ENCODE measurements at regions not wholly inside any gene's neighbourhood (a gene's known extent, or its start where the extent isn't known, plus 50 kb on each side); places are given as distances from the start of the nearest gene placed in this dataset.

DNA sequence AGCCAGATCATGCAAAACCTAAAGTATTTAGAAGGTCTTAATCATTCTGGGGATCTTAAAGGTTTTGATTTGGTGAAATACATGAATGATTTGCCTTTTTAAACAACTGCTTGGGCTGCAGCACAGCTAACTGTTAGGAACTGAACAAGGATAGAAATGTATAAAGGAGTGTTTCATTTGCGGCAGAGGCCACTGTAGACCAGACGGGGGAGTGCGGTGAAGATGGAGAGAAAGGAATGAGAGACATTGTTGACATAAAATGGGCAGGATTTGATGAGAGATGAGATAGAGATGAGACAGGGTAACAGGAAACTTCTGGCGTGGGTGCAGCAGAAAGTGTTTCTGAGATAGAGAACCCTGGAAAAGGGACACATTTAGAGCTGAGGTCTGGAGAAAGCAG is 308.1 kb downstream of the TMX3 start:
- Histone ChIP-seq H3K4me1 (ENCODE audit: control insufficient read depth, insufficient read depth, low read length) (no peaks in the 10 kb centered on the region), H3K4me3 (ENCODE audit: low read depth in 2 of 2, low read length in 2 of 2) (no peak overlapping the region), H3K27ac (ENCODE audit: low read length) (no peak overlapping the region), H3K36me3 (ENCODE audit: control insufficient read depth, insufficient read depth, low read length) (no peaks in the 10 kb centered on the region), H3K27me3 (ENCODE audit: control insufficient read depth, insufficient read depth, low read length) (no peaks in the 10 kb centered on the region), H3K9me3 (ENCODE audit: control insufficient read depth, insufficient read depth, low read depth, low read length) (no peaks in the 10 kb centered on the region)
- intact Hi-C loops (cut with micrococcal nuclease; ENCODE audit: unreplicated experiment) (no loop called here), in situ Hi-C loops (cut with HindIII; ENCODE audit: low pct_unique_long_range_greater_than_20kb, low sequenced_read_pairs) (no loop called here)
- no peak for TF ChIP-seq TCF7L2 (IDR thresholded peaks at IDR 0.05; ENCODE audit: low read depth, low read length)
- no peak for TF ChIP-seq SIN3A (IDR thresholded peaks at IDR 0.05; ENCODE audit: borderline replicate concordance, insufficient read depth, low read depth, low read length)
- TF ChIP-seq, protein P1, sequence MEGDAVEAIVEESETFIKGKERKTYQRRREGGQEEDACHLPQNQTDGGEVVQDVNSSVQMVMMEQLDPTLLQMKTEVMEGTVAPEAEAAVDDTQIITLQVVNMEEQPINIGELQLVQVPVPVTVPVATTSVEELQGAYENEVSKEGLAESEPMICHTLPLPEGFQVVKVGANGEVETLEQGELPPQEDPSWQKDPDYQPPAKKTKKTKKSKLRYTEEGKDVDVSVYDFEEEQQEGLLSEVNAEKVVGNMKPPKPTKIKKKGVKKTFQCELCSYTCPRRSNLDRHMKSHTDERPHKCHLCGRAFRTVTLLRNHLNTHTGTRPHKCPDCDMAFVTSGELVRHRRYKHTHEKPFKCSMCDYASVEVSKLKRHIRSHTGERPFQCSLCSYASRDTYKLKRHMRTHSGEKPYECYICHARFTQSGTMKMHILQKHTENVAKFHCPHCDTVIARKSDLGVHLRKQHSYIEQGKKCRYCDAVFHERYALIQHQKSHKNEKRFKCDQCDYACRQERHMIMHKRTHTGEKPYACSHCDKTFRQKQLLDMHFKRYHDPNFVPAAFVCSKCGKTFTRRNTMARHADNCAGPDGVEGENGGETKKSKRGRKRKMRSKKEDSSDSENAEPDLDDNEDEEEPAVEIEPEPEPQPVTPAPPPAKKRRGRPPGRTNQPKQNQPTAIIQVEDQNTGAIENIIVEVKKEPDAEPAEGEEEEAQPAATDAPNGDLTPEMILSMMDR (IDR thresholded peaks at IDR 0.05), result no peak
- no peak for TF ChIP-seq POLR2AphosphoS5 (IDR thresholded peaks at IDR 0.05; ENCODE audit: low read depth, low read length)
- TF ChIP-seq, protein P2, sequence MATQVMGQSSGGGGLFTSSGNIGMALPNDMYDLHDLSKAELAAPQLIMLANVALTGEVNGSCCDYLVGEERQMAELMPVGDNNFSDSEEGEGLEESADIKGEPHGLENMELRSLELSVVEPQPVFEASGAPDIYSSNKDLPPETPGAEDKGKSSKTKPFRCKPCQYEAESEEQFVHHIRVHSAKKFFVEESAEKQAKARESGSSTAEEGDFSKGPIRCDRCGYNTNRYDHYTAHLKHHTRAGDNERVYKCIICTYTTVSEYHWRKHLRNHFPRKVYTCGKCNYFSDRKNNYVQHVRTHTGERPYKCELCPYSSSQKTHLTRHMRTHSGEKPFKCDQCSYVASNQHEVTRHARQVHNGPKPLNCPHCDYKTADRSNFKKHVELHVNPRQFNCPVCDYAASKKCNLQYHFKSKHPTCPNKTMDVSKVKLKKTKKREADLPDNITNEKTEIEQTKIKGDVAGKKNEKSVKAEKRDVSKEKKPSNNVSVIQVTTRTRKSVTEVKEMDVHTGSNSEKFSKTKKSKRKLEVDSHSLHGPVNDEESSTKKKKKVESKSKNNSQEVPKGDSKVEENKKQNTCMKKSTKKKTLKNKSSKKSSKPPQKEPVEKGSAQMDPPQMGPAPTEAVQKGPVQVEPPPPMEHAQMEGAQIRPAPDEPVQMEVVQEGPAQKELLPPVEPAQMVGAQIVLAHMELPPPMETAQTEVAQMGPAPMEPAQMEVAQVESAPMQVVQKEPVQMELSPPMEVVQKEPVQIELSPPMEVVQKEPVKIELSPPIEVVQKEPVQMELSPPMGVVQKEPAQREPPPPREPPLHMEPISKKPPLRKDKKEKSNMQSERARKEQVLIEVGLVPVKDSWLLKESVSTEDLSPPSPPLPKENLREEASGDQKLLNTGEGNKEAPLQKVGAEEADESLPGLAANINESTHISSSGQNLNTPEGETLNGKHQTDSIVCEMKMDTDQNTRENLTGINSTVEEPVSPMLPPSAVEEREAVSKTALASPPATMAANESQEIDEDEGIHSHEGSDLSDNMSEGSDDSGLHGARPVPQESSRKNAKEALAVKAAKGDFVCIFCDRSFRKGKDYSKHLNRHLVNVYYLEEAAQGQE (IDR thresholded peaks at IDR 0.05; ENCODE audit: insufficient read depth in 1 of 2, low read depth in 2 of 2, low read length in 1 of 2), result no peak
- DNase-seq (ENCODE audit: low read depth, low spot score) (no peak), ATAC-seq (no peak)
- ChIA-PET CTCF (no interaction called here), POLR2A (no interaction called here)
- no TSS peak for BruUV-seq (replicated peaks)

DNA sequence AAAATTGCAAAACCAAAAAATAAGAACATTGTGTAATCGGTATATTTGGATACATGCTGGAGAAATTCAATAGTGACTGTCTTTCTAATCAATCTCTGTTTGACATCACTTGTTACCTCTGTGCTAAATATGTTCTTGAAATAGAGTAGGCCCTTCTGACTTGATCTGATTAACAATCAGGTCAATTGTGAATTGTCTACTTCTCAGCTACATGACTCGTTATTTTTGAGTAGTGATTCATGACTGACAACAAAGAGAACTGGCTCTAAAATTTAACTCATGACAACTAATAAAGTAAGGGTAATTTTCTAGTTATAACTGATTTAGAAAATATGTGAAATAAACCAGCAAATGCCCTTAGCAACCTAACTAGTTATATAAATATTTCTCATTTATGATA is 312.1 kb downstream of the TMX3 start:
- no TSS peak for BruUV-seq (replicated peaks)
- Histone ChIP-seq H3K4me1 (ENCODE audit: control insufficient read depth, insufficient read depth, low read length) (no peaks in the 10 kb centered on the region), H3K27ac (ENCODE audit: low read length) (no peak overlapping the region), H3K27me3 (ENCODE audit: control insufficient read depth, insufficient read depth, low read length) (no peaks in the 10 kb centered on the region), H3K36me3 (ENCODE audit: control insufficient read depth, insufficient read depth, low read length) (no peaks in the 10 kb centered on the region), H3K9me3 (ENCODE audit: control insufficient read depth, insufficient read depth, low read depth, low read length) (no peaks in the 10 kb centered on the region), H3K4me3 (ENCODE audit: low read depth in 2 of 2, low read length in 2 of 2) (no peak overlapping the region)
- TF ChIP-seq TCF7L2 (IDR thresholded peaks at IDR 0.05; ENCODE audit: low read depth, low read length), result no peak
- TF ChIP-seq, protein P2 (IDR thresholded peaks at IDR 0.05; ENCODE audit: insufficient read depth in 1 of 2, low read depth in 2 of 2, low read length in 1 of 2), result no peak
- no peak for TF ChIP-seq SIN3A (IDR thresholded peaks at IDR 0.05; ENCODE audit: borderline replicate concordance, insufficient read depth, low read depth, low read length)
- no peak for TF ChIP-seq POLR2AphosphoS5 (IDR thresholded peaks at IDR 0.05; ENCODE audit: low read depth, low read length)
- TF ChIP-seq, protein P1 (IDR thresholded peaks at IDR 0.05), result no peak
- DNase-seq (ENCODE audit: low read depth, low spot score) (no peak), ATAC-seq (no peak)
- intact Hi-C loops (cut with micrococcal nuclease; ENCODE audit: unreplicated experiment), result no loop called here
- ChIA-PET POLR2A (no interaction called here), CTCF (no interaction called here)
- in situ Hi-C loops (cut with HindIII; ENCODE audit: low pct_unique_long_range_greater_than_20kb, low sequenced_read_pairs), result no loop called here
